NT2/D1 (cell line): ENCODE measurements at regions not wholly inside any gene's neighbourhood (a gene's known extent, or its start where the extent isn't known, plus 50 kb on each side); places are given as distances from the start of the nearest gene placed in this dataset.

ENCODE experiments used
- SUZ12 ChIP-seq: IDR thresholded peaks from 2 replicates; pipeline ENCODE4 v1.6.1; 2011; ENCODE audit not compliant: insufficient read length, insufficient read depth; ENCODE audit errors: extremely low read depth
- YY1 ChIP-seq: IDR thresholded peaks from 2 replicates; pipeline ENCODE4 v1.6.1; 2011; ENCODE audit not compliant: insufficient read length, insufficient read depth
- ZNF274 ChIP-seq: IDR thresholded peaks from 2 replicates; pipeline ENCODE4 v1.6.1; 2011; ENCODE audit warnings: mild to moderate bottlenecking, low read depth, low read length

GRCh38 chr2:156787517-156787916 lies 351.3 kb downstream of the GPD2 start:
- TF ChIP-seq YY1 (no peak), ZNF274 (no peak), SUZ12 (no peak)
